Neural progenitor cell (in vitro differentiated cells): ENCODE measurements at regions not wholly inside any gene's neighbourhood (a gene's known extent, or its start where the extent isn't known, plus 50 kb on each side); places are given as distances from the start of the nearest gene placed in this dataset.

Experiments
- CTCF ChIP-seq: fragments of 200-600 bp; sonication (generic); IDR thresholded peaks from 2 replicates; pipeline ENCODE4 v1.5.1; 2017; ENCODE audit warnings: antibody characterized with exemption, mild to moderate bottlenecking
- EZH2 ChIP-seq: fragments of 200-600 bp; sonication (generic); IDR thresholded peaks from 2 replicates; pipeline ENCODE4 v1.6.1; 2017; ENCODE audit warnings: antibody characterized with exemption, mild to moderate bottlenecking, moderate library complexity

DNA sequence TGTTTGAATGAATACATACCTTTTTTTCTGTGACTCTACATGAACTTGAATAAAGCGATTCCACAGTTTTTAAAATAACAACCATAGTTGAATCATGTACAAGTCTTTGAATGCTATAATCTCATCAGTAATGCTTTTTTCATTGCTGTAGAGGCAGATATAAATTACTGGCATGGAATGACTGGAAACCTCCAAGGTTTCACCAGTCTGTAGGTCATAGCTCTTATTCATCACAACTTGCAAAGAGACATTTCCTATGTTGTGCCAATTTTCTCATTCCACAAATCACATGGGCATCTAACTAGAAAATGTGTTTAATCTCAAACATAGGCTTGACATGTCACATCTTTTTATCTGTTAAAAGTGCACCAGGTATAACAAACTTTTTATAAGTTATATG, 407.1 kb upstream of the KCNMB2 start:
- TF ChIP-seq CTCF (no peak), EZH2 (no peak)
